SKM-1 (cell line): ENCODE measurements at regions not wholly inside any gene's neighbourhood (a gene's known extent, or its start where the extent isn't known, plus 50 kb on each side); places are given as distances from the start of the nearest gene placed in this dataset.
"Not testable (repeated sequence)": the region's sequence is repeated elsewhere in the genome, so short reads cannot be mapped to it uniquely, and the experiment has no call there.

Experiments
- DNase-seq: peaks from one replicate; lab custom pipeline; 2025; ENCODE audit not compliant: unreplicated experiment; lab: John Stamatoyannopoulos, UW

DNA sequence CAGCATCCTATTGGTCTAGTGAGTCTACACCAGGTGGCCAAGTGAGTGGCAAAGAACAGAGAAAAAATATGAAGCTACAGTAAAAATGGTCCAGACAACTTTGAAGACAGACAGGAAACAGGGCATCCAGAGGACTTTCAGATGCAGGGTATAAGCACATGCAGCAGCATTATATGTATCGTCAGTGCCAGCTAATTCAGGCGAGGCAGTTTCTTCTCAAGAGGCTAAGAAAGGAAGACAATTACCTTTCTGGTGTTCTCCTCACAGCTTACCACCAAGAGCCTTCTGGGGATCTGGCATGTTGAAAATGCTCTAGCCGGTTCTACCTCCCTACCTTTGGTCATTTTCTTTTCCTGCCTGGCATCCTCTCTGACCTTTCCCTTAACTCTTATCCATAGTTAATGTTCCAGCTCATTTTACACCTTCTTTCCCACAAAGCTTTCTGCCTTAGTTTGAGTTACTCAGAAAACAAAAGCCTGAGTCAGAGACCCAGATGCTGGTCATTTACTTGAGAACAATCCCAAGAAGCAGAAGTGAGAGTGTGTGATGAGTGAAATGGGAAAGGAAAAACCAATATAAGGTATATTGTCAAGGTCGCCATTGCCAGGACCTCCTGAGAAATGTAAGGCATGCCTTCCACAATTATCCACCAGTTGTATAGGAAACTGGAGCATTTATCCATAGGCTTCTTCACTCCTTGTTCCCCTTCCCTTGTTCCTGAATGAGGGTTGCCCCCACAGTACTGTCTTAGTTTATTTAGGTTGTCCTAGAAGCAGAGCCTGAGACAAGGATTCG, 444.1 kb downstream of the PLPP3 start:
- no peak for DNase-seq

DNA sequence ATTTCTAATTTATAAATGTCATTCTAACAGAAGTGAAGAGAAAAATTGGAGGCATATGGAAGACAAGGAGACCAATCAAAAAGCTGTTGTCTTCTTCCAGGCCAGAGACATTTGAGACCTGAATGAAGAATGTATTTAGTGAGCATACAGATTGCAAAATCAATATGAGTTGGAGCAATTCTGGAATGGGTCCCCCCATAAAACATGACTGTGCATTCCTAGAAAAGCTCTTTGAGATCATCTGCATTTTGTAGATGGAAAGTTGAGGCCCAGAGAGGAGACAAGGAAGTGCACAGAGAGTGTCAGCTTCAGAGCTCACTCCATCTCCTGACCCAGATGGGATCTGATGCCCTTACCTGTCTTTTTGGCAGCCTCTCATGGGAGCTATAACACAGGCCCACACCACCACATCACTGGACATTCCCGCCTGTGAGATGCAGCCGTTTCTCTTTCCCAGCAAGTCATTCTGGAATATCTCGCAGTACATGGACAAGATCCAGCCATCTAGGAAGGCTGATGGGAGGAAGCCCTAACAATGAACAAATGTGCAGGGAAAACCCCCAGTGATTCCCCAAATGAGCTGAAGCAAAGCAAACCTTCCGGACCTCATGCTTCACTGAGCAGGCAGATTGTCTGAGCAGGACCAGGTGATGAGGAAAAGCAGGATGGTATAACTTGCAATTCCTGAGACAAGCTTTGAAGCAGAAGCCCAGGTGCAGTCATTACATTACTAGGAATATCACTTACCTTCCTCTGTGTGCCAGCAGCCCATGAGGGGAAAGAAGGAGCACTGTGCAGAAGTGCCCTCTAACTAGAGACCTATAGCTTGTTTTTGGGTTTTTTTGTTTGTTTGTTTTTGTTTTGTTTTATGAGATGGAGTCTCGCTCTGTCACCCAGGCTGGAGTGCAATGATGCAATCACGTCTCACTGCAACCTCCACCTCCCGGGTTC, 445.6 kb downstream of the PLPP3 start:
- DNase-seq = no peak

DNA sequence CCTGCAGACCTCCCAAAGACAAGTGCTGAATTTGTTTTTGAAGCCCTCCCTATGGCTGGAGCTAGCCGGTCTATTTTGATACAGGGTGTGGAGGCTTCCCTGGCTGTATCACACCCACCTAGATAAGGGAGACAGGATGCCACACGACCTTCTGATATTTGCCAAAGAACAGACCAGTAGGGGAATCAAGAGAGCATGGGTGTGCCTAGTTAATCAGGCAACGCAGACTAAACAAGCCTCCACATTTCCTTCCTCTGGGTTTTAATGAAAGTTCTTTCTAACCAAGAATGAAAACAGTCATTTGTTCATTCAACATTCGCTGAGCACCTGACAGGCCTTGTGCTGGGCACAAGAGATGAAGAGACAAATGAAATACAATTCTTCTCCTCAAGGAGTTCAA, 446.8 kb downstream of the PLPP3 start:
- DNase-seq = no peak

- DNase-seq = no peak
Observed at GRCh38 chr1:56129837-56130236, 449.5 kb downstream of the PLPP3 start.

GRCh38 chr1:56125316-56125715, 454.0 kb downstream of the PLPP3 start:
- DNase-seq = no peak

DNA sequence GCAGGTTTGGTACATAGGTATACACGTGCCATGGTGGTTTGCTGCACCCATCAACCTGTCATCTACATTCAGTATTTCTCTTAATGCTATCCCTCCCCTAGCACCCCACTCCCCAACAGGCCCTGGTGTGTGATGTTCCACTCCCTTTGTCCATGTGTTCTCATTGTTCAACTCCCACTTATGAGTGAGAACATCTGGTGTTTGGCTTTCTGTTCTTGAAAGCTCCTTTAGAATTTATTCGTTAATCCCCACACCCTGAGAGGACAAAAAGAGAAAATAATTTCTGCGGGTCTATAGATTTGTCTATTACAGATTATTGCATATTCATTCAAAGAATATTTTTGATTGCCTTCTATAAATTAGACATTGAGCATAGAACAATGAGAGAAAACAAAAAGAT, 455.5 kb downstream of the PLPP3 start:
- DNase-seq = no peak

GRCh38 chr1:56123421-56123820, 455.9 kb downstream of the PLPP3 start:
- DNase-seq = no peak

DNA sequence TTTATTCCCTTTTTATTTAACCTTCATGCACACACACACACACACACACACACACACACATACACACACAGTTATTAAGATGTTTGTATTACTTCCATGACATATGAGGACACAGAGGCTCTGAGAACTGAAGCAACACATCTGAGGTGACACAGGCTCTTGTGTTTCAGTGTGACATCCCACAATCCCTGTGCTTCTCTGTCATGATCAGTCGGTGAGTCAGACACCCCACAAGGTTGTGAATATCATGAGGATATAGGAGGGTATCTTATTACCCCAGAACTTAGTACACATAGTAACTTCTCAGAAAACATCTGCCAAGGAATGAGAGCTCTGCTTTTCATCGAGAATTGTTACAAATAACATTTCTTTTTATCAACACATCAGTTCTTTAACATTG, 459.3 kb downstream of the PLPP3 start:
- DNase-seq = no peak

DNA sequence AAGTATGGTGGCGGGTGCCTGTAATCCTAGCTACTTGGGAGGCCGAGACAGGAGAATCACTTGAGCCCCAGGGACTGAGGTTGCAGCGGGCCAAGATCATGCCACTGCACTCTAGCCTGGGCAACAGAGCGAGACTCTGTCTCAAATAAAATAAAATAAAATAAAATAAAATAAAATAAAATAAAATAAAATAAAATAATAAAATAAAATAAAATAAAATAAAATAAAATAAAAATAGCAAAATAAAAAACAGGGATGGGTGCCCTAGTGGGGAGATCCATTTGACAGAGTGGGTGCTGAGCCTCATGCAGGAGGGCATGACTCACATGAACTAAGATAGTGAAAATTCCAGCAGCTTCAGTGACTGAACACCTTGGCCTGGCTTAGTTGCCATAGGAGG, 460.7 kb downstream of the PLPP3 start:
- DNase-seq = not testable (repeated sequence)

DNA sequence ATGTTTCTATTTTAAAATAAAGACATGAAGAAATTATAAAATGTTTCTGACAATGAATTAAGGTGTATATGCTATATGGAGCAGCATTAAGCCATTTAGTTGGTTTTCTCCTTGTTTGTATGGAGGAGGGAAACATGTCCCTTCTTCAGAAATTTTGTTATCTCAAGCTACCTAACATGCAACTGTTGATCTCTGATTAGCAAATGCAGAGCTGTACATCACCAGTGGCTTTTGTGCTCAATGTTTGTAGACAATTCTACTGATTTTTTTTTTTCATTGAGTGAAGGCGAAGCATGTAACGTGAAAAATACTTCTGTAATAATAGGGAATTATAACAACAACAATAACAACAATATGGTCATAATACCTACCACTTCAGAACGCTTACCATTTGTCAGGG, 463.7 kb downstream of the PLPP3 start:
- no peak for DNase-seq

- no peak for DNase-seq
Observed at GRCh38 chr1:56113679-56114078, 465.7 kb downstream of the PLPP3 start.

GRCh38 chr1:56107275-56107638, 472.1 kb downstream of the PLPP3 start:
- no peak for DNase-seq

GRCh38 chr1:56106531-56107274, 472.7 kb downstream of the PLPP3 start:
- DNase-seq = no peak

- no peak for DNase-seq
Observed at GRCh38 chr1:56105397-56105796, 474.0 kb downstream of the PLPP3 start.

DNA sequence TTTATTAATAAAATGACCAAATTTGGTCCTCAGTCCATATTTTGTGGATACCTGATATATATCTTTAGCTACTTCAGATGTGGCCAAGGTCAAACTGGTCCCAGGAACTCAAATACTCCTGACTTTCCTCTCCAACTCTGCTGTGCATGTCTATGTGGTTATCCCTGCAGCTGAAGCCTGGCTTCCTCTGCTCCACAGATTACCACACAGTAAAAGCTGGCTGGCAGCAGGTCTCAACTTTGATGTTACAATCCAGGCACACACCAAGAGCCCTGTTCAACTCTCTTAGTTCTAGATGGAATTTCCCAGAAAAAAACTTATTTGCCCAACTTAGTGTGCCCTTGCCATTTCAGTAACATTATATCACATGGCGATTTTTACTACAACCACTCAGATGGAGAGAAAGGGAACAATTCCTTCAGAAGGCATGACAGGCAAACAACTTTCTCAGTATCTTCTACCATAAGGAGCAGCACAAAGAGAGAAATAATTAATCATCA, 479.5 kb downstream of the PLPP3 start:
- DNase-seq = no peak

DNA sequence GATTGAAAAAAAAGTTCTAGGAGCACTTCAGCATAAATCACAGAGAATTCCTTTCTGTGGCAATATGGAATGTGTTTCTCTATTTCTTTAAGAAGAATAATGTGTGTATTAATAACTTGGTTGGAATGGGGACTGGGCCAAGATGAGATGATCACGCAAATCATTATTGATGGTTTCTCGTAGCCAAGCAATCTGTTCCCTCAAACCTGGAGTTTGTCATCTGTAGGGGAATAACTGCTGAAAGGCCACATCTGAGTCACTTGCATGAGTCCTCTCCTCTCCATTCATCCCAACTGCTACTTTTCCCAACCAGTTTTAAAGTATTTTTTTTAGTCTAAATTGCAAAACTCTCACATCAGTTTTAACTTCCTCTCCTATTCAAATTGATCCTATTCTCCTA, 480.4 kb downstream of the PLPP3 start:
- no peak for DNase-seq

DNA sequence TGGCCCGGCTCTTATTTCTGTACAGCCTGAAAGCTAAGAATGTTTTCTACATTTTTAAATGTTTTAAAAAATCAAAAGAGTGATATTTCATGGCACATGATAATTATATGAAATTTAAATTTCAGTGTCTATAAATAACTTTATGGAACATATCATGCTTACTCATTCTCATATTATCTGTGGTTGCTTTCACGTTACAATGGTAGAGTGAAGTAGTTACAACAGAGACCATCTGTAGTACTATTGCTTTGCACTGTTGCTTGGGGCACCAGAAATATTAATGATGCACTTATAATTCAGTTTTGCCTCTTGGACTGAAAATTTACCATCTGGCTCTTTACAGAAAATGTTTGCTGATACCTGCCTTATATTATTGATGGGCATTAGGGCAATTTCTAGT, 481.6 kb downstream of the PLPP3 start:
- DNase-seq = no peak

DNA sequence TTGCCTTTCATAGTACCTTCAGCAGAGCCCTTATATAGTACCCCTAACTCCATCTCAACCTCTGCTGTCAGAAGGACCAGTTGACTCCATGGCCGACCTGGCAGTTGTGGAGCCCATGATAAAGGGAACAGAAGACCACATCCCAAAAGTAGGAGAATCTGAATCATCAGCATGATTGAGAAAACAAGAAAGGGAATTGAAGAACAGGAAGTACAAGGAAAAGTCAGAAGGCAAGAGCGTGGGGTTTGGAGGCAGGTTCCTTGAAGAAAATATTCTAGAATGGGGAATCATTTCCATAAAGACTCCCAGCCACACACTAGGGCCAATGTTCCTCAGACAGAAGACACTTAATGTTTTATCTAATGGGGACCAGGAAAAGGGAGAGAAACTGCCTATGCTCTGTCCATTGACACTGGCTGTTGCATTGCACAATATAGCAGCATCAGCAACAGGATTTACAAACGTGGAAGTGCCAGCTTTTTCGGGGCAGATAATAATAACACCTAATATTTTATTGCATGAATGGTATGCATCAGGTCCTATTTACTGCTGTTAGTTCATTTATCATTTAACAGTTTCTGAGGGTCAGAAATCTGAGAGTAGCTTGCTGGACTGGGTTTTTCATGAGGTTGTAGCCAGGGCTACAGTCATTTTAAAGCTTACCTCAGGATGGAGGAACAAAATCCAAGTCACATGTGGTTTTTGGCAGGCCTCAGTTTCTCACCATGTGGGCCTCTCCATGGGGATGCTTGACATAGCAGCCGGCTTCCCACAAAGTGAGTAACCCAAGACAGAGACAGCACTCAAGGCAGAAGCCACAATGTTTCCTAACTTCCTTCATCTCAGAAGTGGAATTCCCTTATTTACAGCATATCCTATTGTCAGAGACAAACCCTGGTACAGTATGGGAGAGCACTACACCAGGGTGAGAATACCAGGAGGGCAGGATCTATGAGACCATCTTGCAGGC, 483.4 kb downstream of the PLPP3 start:
- DNase-seq = no peak

GRCh38 chr1:56094168-56094567, 485.2 kb downstream of the PLPP3 start:
- DNase-seq = no peak
